Osteoblast (primary cell): ENCODE measurements at regions not wholly inside any gene's neighbourhood (a gene's known extent, or its start where the extent isn't known, plus 50 kb on each side); places are given as distances from the start of the nearest gene placed in this dataset.
A peak's percentile ranks its signal among the peaks of the same experiment; 100 is the strongest.

Source experiments
- DNase-seq: peaks from one replicate; pipeline ENCODE4 v3.0.0; 2011; ENCODE audit warnings: low spot score, mixed read lengths; ENCODE audit not compliant: insufficient read length; ENCODE audit errors: missing footprints
- H2AFZ ChIP-seq: 2 replicates; pipeline ENCODE4 v1.6.0; 2011; ENCODE audit warnings: mild to moderate bottlenecking, low read length
- H3K27ac ChIP-seq: 2 replicates; pipeline ENCODE4 v1.5.1; 2011; ENCODE audit warnings: mild to moderate bottlenecking, low read depth, low read length, moderate library complexity
- H3K27me3 ChIP-seq: 2 replicates; pipeline ENCODE4 v1.6.0; 2012; ENCODE audit warnings: mild to moderate bottlenecking, control low read depth, inconsistent platforms, low read length, moderate library complexity; ENCODE audit not compliant: insufficient read depth
- H3K36me3 ChIP-seq: 2 replicates; pipeline ENCODE4 v1.5.1; 2011; ENCODE audit warnings: mild to moderate bottlenecking, low read length, control low read depth, moderate library complexity; ENCODE audit not compliant: insufficient read depth
- H3K4me1 ChIP-seq: 2 replicates; pipeline ENCODE4 v1.5.1; 2011; ENCODE audit warnings: mild to moderate bottlenecking, low read length, control low read depth, moderate library complexity; ENCODE audit not compliant: insufficient read depth
- H3K4me2 ChIP-seq: 2 replicates; pipeline ENCODE4 v1.6.0; 2011; ENCODE audit warnings: mild to moderate bottlenecking, low read length; ENCODE audit not compliant: insufficient read depth
- H3K4me3 ChIP-seq: fragments of 200-600 bp; sonication (generic); 3 replicates; pipeline ENCODE4 v1.5.1; 2012; ENCODE audit warnings: mild to moderate bottlenecking, low read length, inconsistent platforms; ENCODE audit not compliant: insufficient read depth
- H3K79me2 ChIP-seq: 2 replicates; pipeline ENCODE4 v1.6.0; 2012; ENCODE audit warnings: mild to moderate bottlenecking, low read length, control low read depth, inconsistent platforms; ENCODE audit not compliant: insufficient read depth
- H3K9me3 ChIP-seq: 2 replicates; pipeline ENCODE4 v1.5.1; 2011; ENCODE audit warnings: low read depth, low read length, control low read depth
- H4K20me1 ChIP-seq: 2 replicates; pipeline ENCODE4 v1.6.0; 2012; ENCODE audit warnings: mild to moderate bottlenecking, low read length, control low read depth; ENCODE audit not compliant: insufficient read depth
- TF ChIP-seq, protein P1 (sequence below): IDR thresholded peaks from 2 replicates; pipeline ENCODE4 v1.5.1; 2011; ENCODE audit warnings: mild to moderate bottlenecking, low read depth, low read length, moderate library complexity; ENCODE audit errors: extremely low read depth

DNA sequence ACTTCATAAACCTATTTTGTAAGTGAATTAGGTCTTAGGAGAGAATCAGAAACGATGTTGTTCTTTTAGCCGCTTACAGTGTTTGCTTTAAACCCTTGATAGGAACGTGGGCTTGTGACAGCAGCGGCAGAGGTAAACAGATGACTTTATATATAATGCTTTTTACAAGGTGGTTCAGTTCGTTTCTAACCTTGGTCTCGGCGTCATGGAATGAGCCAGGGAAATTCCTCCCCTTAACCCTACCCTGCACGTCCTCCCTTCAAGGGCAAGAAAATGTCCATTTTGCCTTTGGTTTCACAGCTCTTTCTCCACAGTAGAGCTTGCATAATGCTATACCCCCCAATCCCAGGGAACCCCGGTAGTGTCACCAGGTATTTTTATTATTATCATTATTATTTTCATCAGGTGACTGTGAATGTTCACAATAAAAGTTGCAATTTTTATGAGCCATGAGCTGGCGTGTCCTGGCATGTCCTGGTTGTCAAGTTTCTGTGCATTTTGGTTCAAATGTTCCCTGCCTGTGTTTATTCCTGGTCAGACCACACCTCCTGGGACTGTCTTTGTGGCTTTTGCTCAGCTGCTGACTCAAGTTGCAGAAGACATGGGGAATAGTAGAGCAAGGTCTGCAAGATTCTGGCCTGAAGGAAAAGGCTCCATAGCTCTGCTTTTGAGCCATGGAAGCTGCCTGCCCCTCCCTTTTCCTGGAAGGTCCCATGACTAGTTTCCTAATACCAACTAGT is 112.8 kb upstream of the BMP2 start:
- DNase-seq: no peak
- H3K4me2 ChIP-seq: no peak overlapping the region
- no peak overlapping the region for H3K27ac ChIP-seq
- no peaks in the 10 kb centered on the region for H3K79me2 ChIP-seq
- H3K4me1 ChIP-seq: peaks cover 9% of the 10 kb centered on the region
- H3K9me3 ChIP-seq: no peaks in the 10 kb centered on the region
- H3K36me3 ChIP-seq: no peaks in the 10 kb centered on the region
- TF ChIP-seq, protein P1, sequence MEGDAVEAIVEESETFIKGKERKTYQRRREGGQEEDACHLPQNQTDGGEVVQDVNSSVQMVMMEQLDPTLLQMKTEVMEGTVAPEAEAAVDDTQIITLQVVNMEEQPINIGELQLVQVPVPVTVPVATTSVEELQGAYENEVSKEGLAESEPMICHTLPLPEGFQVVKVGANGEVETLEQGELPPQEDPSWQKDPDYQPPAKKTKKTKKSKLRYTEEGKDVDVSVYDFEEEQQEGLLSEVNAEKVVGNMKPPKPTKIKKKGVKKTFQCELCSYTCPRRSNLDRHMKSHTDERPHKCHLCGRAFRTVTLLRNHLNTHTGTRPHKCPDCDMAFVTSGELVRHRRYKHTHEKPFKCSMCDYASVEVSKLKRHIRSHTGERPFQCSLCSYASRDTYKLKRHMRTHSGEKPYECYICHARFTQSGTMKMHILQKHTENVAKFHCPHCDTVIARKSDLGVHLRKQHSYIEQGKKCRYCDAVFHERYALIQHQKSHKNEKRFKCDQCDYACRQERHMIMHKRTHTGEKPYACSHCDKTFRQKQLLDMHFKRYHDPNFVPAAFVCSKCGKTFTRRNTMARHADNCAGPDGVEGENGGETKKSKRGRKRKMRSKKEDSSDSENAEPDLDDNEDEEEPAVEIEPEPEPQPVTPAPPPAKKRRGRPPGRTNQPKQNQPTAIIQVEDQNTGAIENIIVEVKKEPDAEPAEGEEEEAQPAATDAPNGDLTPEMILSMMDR: no peak
- peak overlapping the region; percentile 20 for H2AFZ ChIP-seq
- no peak overlapping the region for H3K4me3 ChIP-seq
- no peaks in the 10 kb centered on the region for H4K20me1 ChIP-seq
- H3K27me3 ChIP-seq: peaks cover 3% of the 10 kb centered on the region

DNA sequence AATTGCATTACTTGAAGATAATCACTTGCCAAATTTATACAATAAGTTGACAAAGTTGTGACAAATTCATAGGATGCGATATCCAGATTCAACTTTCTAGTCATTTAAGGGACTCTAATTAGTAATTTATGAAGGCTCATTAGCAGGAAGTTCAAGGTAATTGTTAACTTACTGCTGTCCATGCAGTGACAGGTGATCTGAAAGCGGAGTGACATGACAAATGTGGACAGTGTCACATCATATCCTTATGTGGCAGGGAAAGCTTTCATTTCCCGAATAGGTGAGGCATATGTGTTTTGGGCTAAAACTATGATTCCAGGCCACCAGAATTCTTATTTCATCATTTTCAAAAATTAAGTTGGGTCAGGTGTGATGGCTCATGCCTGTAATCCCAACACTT is 115.9 kb upstream of the BMP2 start:
- no peaks in the 10 kb centered on the region for H3K79me2 ChIP-seq
- H2AFZ ChIP-seq: no peak overlapping the region
- no peak overlapping the region for H3K4me2 ChIP-seq
- H3K27ac ChIP-seq: no peak overlapping the region
- peaks cover 3% of the 10 kb centered on the region for H3K27me3 ChIP-seq
- peaks cover 9% of the 10 kb centered on the region for H3K4me1 ChIP-seq
- DNase-seq: no peak
- H3K4me3 ChIP-seq: no peak overlapping the region
- no peaks in the 10 kb centered on the region for H3K9me3 ChIP-seq
- no peaks in the 10 kb centered on the region for H4K20me1 ChIP-seq
- no peaks in the 10 kb centered on the region for H3K36me3 ChIP-seq
- TF ChIP-seq, protein P1: no peak

DNA sequence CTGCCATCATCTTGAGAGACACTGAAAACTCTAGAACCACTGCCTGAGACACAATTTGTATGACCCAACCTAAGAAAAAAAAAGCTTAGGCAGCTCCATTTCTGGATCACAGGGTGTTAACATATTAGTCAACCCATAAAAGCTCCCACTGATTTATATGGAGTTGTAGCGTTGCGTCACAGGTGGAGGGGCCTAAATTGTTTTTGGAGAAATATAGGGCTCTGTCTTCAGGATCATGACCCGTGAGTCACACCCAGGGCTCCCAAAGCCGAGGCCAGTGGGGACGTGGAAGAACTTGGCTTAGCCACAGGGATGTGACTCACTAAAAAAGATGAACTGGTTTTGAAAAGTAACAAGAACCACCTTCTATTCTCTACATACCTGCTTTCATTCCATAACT is 116.5 kb upstream of the BMP2 start:
- Histone ChIP-seq H3K36me3 (no peaks in the 10 kb centered on the region), H3K79me2 (no peaks in the 10 kb centered on the region), H3K27ac (no peak overlapping the region), H3K4me1 (peaks cover 9% of the 10 kb centered on the region), H3K4me3 (no peak overlapping the region), H3K9me3 (no peaks in the 10 kb centered on the region), H4K20me1 (no peaks in the 10 kb centered on the region), H3K27me3 (peaks cover 3% of the 10 kb centered on the region), H2AFZ (no peak overlapping the region), H3K4me2 (no peak overlapping the region)
- peak; percentile 34 for DNase-seq
- TF ChIP-seq, protein P1: no peak

- peaks cover 4% of the 10 kb centered on the region for H3K4me1 ChIP-seq
- peaks cover 4% of the 10 kb centered on the region for H3K27me3 ChIP-seq
- no peaks in the 10 kb centered on the region for H3K9me3 ChIP-seq
- TF ChIP-seq, protein P1: no peak
- no peak for DNase-seq
- H3K36me3 ChIP-seq: no peaks in the 10 kb centered on the region
- H3K79me2 ChIP-seq: no peaks in the 10 kb centered on the region
- H2AFZ ChIP-seq: no peak overlapping the region
- H3K27ac ChIP-seq: no peak overlapping the region
- H4K20me1 ChIP-seq: no peaks in the 10 kb centered on the region
- no peak overlapping the region for H3K4me2 ChIP-seq
- H3K4me3 ChIP-seq: no peak overlapping the region
These were observed 121.4 kb upstream of the BMP2 start for GRCh38 chr20:6646021-6646636.
